Liver (tissue), 8 donors: ENCODE measurements at regions not wholly inside any gene's neighbourhood (a gene's known extent, or its start where the extent isn't known, plus 50 kb on each side); places are given as distances from the start of the nearest gene placed in this dataset.

Experiments
- DNase-seq: peaks from one replicate; pipeline ENCODE4 v3.0.0-alpha.2; 2017; ENCODE audit warnings: low spot score
- H3K27ac ChIP-seq, 2 donors: one replicate each; pipeline ENCODE4 v1.7.0; 2013; ENCODE audit warnings: inconsistent platforms in 2 of 2, low read length in 2 of 2, control low read depth in 1 of 2, low read depth in 1 of 2, mild to moderate bottlenecking in 1 of 2
- H3K27me3 ChIP-seq, 4 donors: one replicate each; pipeline versions ENCODE4 v1.6.1 to v1.7.0; 2013; ENCODE audit warnings: low read length in 3 of 4, inconsistent platforms in 1 of 4, mild to moderate bottlenecking in 1 of 4, moderate library complexity in 1 of 4; ENCODE audit not compliant: control insufficient read depth in 4 of 4, insufficient read depth in 4 of 4
- H3K36me3 ChIP-seq, 4 donors: one replicate each; pipeline versions ENCODE4 v1.6.1 to v1.7.0; 2013; ENCODE audit warnings: low read length in 3 of 4, mild to moderate bottlenecking in 3 of 4, low read depth in 1 of 4, moderate library complexity in 1 of 4; ENCODE audit not compliant: control insufficient read depth in 4 of 4, insufficient read depth in 3 of 4
- H3K4me1 ChIP-seq, 4 donors: one replicate each; pipeline versions ENCODE4 v1.6.1 to v1.7.0; 2013; ENCODE audit warnings: low read length in 3 of 4, mild to moderate bottlenecking in 3 of 4, moderate library complexity in 1 of 4; ENCODE audit not compliant: control insufficient read depth in 4 of 4, insufficient read depth in 4 of 4
- H3K4me3 ChIP-seq, 3 donors: one replicate each; pipeline versions ENCODE4 v1.6.1 to v1.7.0; 2013; ENCODE audit warnings: low read length in 3 of 3, control low read depth in 1 of 3, low read depth in 1 of 3, mild to moderate bottlenecking in 1 of 3
- H3K9ac ChIP-seq, 2 donors: one replicate each; pipeline ENCODE4 v1.7.0; 2013; ENCODE audit warnings: low read length in 2 of 2, mild to moderate bottlenecking in 2 of 2, moderate library complexity in 2 of 2, control low read depth in 1 of 2, low read depth in 1 of 2
- H3K9me3 ChIP-seq, 4 donors: one replicate each; pipeline versions ENCODE4 v1.6.1 to v1.7.0; 2013; ENCODE audit warnings: low read length in 3 of 4; ENCODE audit not compliant: control insufficient read depth in 4 of 4
- ATF3 ChIP-seq: IDR thresholded peaks from 2 replicates; pipeline ENCODE4 v1.6.1; 2016; ENCODE audit warnings: antibody characterized with exemption
- CTCF ChIP-seq: fragments of 150-350 bp; IDR thresholded peaks from 2 replicates; pipeline ENCODE4 v1.5.1; 2017; ENCODE audit warnings: improper control_type of control experiment, low read depth, low read length; ENCODE audit not compliant: missing input control
- EGR1 ChIP-seq, 2 donors: IDR thresholded peaks; 2 replicates each; pipeline ENCODE4 v1.6.1; 2016 to 2018; ENCODE audit warnings: antibody characterized with exemption in 2 of 2, low read depth in 2 of 2
- FOXA1 ChIP-seq: IDR thresholded peaks from 2 replicates; pipeline ENCODE4 v1.6.1; 2016; ENCODE audit warnings: antibody characterized with exemption
- FOXA2 ChIP-seq: IDR thresholded peaks from 2 replicates; pipeline ENCODE4 v1.6.1; 2016; ENCODE audit warnings: antibody characterized with exemption
- GABPA ChIP-seq, 2 donors: IDR thresholded peaks in 1 of 2; conservative IDR thresholded peaks in 1 of 2; 2 replicates each; pipeline ENCODE4 v1.6.1; 2016; ENCODE audit warnings: antibody characterized with exemption in 2 of 2, mild to moderate bottlenecking in 1 of 2, moderate library complexity in 1 of 2
- HNF4A ChIP-seq, 2 donors: conservative IDR thresholded peaks; 2 replicates each; pipeline ENCODE4 v1.6.1; 2016; ENCODE audit warnings: antibody characterized with exemption in 2 of 2, mild to moderate bottlenecking in 2 of 2
- HNF4G ChIP-seq: IDR thresholded peaks from 2 replicates; pipeline ENCODE4 v1.6.1; 2016; ENCODE audit warnings: antibody characterized with exemption
- JUND ChIP-seq, 2 donors: IDR thresholded peaks; 2 replicates each; pipeline ENCODE4 v1.6.1; 2016; ENCODE audit warnings: antibody characterized with exemption in 2 of 2
- MAX ChIP-seq: IDR thresholded peaks from 2 replicates; pipeline ENCODE4 v1.6.1; 2016; ENCODE audit warnings: antibody characterized with exemption
- NR2F2 ChIP-seq: IDR thresholded peaks from 2 replicates; pipeline ENCODE4 v1.6.1; 2016; ENCODE audit warnings: antibody characterized with exemption
- RAD21 ChIP-seq, 2 donors: IDR thresholded peaks; 2 replicates each; pipeline ENCODE4 v1.6.1; 2016; ENCODE audit warnings: antibody characterized with exemption in 2 of 2, mild to moderate bottlenecking in 2 of 2
- RXRA ChIP-seq, 2 donors: IDR thresholded peaks; 2 replicates each; pipeline ENCODE4 v1.6.1; 2017 to 2018; ENCODE audit warnings: antibody characterized with exemption in 2 of 2, mild to moderate bottlenecking in 1 of 2
- SP1 ChIP-seq: IDR thresholded peaks from 2 replicates; pipeline ENCODE4 v1.6.1; 2018; ENCODE audit warnings: antibody characterized with exemption, mild to moderate bottlenecking
- TAF1 ChIP-seq: conservative IDR thresholded peaks from 2 replicates; pipeline ENCODE4 v1.6.1; 2016; ENCODE audit warnings: antibody characterized with exemption, mild to moderate bottlenecking
- YY1 ChIP-seq: IDR thresholded peaks from 2 replicates; pipeline ENCODE4 v1.6.1; 2016; ENCODE audit warnings: antibody characterized with exemption, mild to moderate bottlenecking
- WGBS: extraction: QIAGEN DNeasy Blood & Tissue Kit; methylation state at CpG from one replicate; pipeline ENCODE4 v1.1.7; 2013; 5-methylcytosine and 5-hydroxymethylcytosine counted together
- TF ChIP-seq, protein P1 (sequence below): IDR thresholded peaks from 2 replicates; pipeline ENCODE4 v1.6.1; 2016; ENCODE audit warnings: antibody characterized with exemption, mild to moderate bottlenecking
- TF ChIP-seq, protein P2 (sequence below): IDR thresholded peaks from 2 replicates; pipeline ENCODE4 v1.6.1; 2016; ENCODE audit warnings: antibody characterized with exemption
- donor health status: healthy.
- donor health status: healthy.
- donor health status: healthy.
- donor health status: healthy.
- donor health status: healthy.

GRCh38 chr18:78676622-78677482 is 302.8 kb upstream of the SALL3 start:
- DNase-seq = no peak
- Histone ChIP-seq H3K27me3 (peaks cover 0 to 2% (median 0%) of the 10 kb centered on the region in 4 donors), H3K4me3 (no peak overlapping the region), H3K9ac (no peak overlapping the region), H3K27ac (no peak overlapping the region), H3K4me1 (no peaks in the 10 kb centered on the region), H3K36me3 (no peaks in the 10 kb centered on the region), H3K9me3 (no peaks in the 10 kb centered on the region)
- TF ChIP-seq CTCF (no peak), GABPA (IDR thresholded peaks at IDR 0.05 in 1 of 2, conservative IDR thresholded peaks at IDR 0.05 in 1 of 2) (no peak), MAX (no peak), JUND (IDR thresholded peaks at IDR 0.05) (no peak), NR2F2 (no peak), HNF4A (conservative IDR thresholded peaks at IDR 0.05) (no peak), TAF1 (no peak), YY1 (no peak), FOXA2 (no peak), SP1 (no peak), RXRA (IDR thresholded peaks at IDR 0.05) (no peak), ATF3 (no peak), RAD21 (IDR thresholded peaks at IDR 0.05) (no peak), HNF4G (no peak), EGR1 (IDR thresholded peaks at IDR 0.05; ENCODE audit: low read depth in 2 of 2) (no peak), FOXA1 (no peak)
- TF ChIP-seq, protein P1, sequence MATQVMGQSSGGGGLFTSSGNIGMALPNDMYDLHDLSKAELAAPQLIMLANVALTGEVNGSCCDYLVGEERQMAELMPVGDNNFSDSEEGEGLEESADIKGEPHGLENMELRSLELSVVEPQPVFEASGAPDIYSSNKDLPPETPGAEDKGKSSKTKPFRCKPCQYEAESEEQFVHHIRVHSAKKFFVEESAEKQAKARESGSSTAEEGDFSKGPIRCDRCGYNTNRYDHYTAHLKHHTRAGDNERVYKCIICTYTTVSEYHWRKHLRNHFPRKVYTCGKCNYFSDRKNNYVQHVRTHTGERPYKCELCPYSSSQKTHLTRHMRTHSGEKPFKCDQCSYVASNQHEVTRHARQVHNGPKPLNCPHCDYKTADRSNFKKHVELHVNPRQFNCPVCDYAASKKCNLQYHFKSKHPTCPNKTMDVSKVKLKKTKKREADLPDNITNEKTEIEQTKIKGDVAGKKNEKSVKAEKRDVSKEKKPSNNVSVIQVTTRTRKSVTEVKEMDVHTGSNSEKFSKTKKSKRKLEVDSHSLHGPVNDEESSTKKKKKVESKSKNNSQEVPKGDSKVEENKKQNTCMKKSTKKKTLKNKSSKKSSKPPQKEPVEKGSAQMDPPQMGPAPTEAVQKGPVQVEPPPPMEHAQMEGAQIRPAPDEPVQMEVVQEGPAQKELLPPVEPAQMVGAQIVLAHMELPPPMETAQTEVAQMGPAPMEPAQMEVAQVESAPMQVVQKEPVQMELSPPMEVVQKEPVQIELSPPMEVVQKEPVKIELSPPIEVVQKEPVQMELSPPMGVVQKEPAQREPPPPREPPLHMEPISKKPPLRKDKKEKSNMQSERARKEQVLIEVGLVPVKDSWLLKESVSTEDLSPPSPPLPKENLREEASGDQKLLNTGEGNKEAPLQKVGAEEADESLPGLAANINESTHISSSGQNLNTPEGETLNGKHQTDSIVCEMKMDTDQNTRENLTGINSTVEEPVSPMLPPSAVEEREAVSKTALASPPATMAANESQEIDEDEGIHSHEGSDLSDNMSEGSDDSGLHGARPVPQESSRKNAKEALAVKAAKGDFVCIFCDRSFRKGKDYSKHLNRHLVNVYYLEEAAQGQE = no peak
- TF ChIP-seq, protein P2, sequence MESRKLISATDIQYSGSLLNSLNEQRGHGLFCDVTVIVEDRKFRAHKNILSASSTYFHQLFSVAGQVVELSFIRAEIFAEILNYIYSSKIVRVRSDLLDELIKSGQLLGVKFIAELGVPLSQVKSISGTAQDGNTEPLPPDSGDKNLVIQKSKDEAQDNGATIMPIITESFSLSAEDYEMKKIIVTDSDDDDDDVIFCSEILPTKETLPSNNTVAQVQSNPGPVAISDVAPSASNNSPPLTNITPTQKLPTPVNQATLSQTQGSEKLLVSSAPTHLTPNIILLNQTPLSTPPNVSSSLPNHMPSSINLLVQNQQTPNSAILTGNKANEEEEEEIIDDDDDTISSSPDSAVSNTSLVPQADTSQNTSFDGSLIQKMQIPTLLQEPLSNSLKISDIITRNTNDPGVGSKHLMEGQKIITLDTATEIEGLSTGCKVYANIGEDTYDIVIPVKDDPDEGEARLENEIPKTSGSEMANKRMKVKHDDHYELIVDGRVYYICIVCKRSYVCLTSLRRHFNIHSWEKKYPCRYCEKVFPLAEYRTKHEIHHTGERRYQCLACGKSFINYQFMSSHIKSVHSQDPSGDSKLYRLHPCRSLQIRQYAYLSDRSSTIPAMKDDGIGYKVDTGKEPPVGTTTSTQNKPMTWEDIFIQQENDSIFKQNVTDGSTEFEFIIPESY = no peak
- 85% methylated on average over 19 of the region's 19 CpGs for WGBS
